Neural cell (in vitro differentiated cells): ENCODE measurements at regions not wholly inside any gene's neighbourhood (a gene's known extent, or its start where the extent isn't known, plus 50 kb on each side); places are given as distances from the start of the nearest gene placed in this dataset.

Source experiments
- CTCF ChIP-seq: fragments of 450-650 bp; IDR thresholded peaks from 2 replicates; pipeline ENCODE4 v1.5.1; 2014; ENCODE audit warnings: antibody characterized with exemption, mild to moderate bottlenecking, moderate library complexity; ENCODE audit not compliant: poor library complexity, severe bottlenecking
- EZH2 ChIP-seq: fragments of 200-600, 300-800 bp; shearing (Covaris generic), sonication (generic); IDR thresholded peaks from 2 replicates; pipeline ENCODE4 v1.6.1; 2014; ENCODE audit warnings: antibody characterized with exemption, low read length, borderline replicate concordance, mild to moderate bottlenecking; ENCODE audit not compliant: insufficient read depth, poor library complexity, severe bottlenecking
- TAF1 ChIP-seq: IDR thresholded peaks from 2 replicates; pipeline ENCODE4 v1.6.1; 2012; ENCODE audit warnings: low read depth

GRCh38 chr2:149858216-149858615, 270.6 kb upstream of the MMADHC start:
- no peak for TF ChIP-seq CTCF
- no peak for TF ChIP-seq TAF1
- TF ChIP-seq EZH2 = no peak
